Caco-2 (cell line): ENCODE measurements at regions not wholly inside any gene's neighbourhood (a gene's known extent, or its start where the extent isn't known, plus 50 kb on each side); places are given as distances from the start of the nearest gene placed in this dataset.

ENCODE experiments used
- BruUV-seq: library from RNA; stranded (reverse); fragments of 400-500 nt; replicated peaks from 2 replicates; lab custom pipeline; 2021; lab: Mats Ljungman, UMichigan
- CTCF ChIA-PET: fragments of 300-600 bp; sonication (Branson Sonifier 250); formaldehyde crosslinking; loops from one replicate; lab custom pipeline; 2022; ENCODE audit warnings: antibody characterized with exemption; lab: Charles Lee
- POLR2A ChIA-PET: fragments of 300-600 bp; sonication (Branson Sonifier 250); formaldehyde crosslinking; loops from one replicate; lab custom pipeline; 2022; ENCODE audit warnings: antibody characterized with exemption; lab: Charles Lee
- DNase-seq, 2 experiments: peaks; one replicate each; pipeline versions ENCODE4 v3.0.0 to v3.0.0-alpha.2; 2020 to 2022
- H3K27me3 ChIP-seq: replicated peaks from 2 replicates; pipeline ENCODE4 v1.6.0; 2011; ENCODE audit warnings: low read length; ENCODE audit not compliant: control insufficient read depth, insufficient read depth
- H3K36me3 ChIP-seq: 2 replicates; pipeline ENCODE4 v1.5.1; 2011; ENCODE audit warnings: low read length; ENCODE audit not compliant: control insufficient read depth, insufficient read depth
- H3K4me1 ChIP-seq: fragments of 250-450 bp; sonication (Bioruptor Pico); 2 replicates; pipeline ENCODE4 v1.5.1; 2020; ENCODE audit warnings: mild to moderate bottlenecking
- H3K4me3 ChIP-seq: 2 replicates; pipeline ENCODE4 v1.5.1; 2011; ENCODE audit warnings: low read depth, mild to moderate bottlenecking, control low read depth, low read length
- H3K9me3 ChIP-seq: fragments of 250-450 bp; sonication (Bioruptor Pico); 2 replicates; pipeline ENCODE4 v1.5.1; 2020; ENCODE audit warnings: mild to moderate bottlenecking, moderate library complexity
- H3K27ac Mint-ChIP-seq: one replicate; pipeline ENCODE4 v1.8.0; 2022; ENCODE audit warnings: mixed read lengths; ENCODE audit not compliant: unreplicated experiment
- H3K27me3 Mint-ChIP-seq: one replicate; pipeline ENCODE4 v1.8.0; 2022; ENCODE audit warnings: mixed read lengths; ENCODE audit not compliant: insufficient read depth, unreplicated experiment
- H3K36me3 Mint-ChIP-seq: one replicate; pipeline ENCODE4 v1.8.0; 2022; ENCODE audit warnings: mild to moderate bottlenecking, mixed read lengths; ENCODE audit not compliant: insufficient read depth, unreplicated experiment
- H3K4me1 Mint-ChIP-seq: one replicate; pipeline ENCODE4 v1.8.0; 2022; ENCODE audit warnings: low read depth, mixed read lengths; ENCODE audit not compliant: unreplicated experiment
- H3K4me3 Mint-ChIP-seq: one replicate; pipeline ENCODE4 v1.8.0; 2022; ENCODE audit warnings: mild to moderate bottlenecking, moderate library complexity, mixed read lengths; ENCODE audit not compliant: unreplicated experiment
- H3K9me3 Mint-ChIP-seq: one replicate; pipeline ENCODE4 v1.8.0; 2022; ENCODE audit warnings: mixed read lengths; ENCODE audit not compliant: unreplicated experiment
- CTCF ChIP-seq, 2 experiments: fragments of 200-600 bp in 1 of 2; IDR thresholded peaks; 1 replicate in 1 of 2; 2 replicates in 1 of 2; pipeline versions ENCODE4 v1.5.1 to v1.8.0; 2011 to 2022; ENCODE audit warnings: antibody characterized with exemption in 1 of 2, control low read depth in 1 of 2, inconsistent platforms in 1 of 2, low read depth in 1 of 2, low read length in 1 of 2, mild to moderate bottlenecking in 1 of 2, moderate library complexity in 1 of 2; ENCODE audit not compliant: insufficient read depth in 1 of 2, severe bottlenecking in 1 of 2, unreplicated experiment in 1 of 2
- intact Hi-C: fragments of 100-400 bp; cut with micrococcal nuclease; formaldehyde crosslinking; loops from one replicate; pipeline ENCODE4 v1.10.0; 2022; ENCODE audit not compliant: unreplicated experiment

- Mint-ChIP-seq H3K4me3 (no peak overlapping the region), H3K27me3 (no peaks in the 10 kb centered on the region), H3K9me3 (no peaks in the 10 kb centered on the region), H3K36me3 (no peaks in the 10 kb centered on the region), H3K27ac (no peak overlapping the region), H3K4me1 (no peaks in the 10 kb centered on the region)
- ChIA-PET POLR2A (no interaction called here), CTCF (no interaction called here)
- H3K4me3 ChIP-seq, result no peak overlapping the region
- H3K36me3 ChIP-seq, result no peaks in the 10 kb centered on the region
- intact Hi-C loops, result no loop called here
- no peak for DNase-seq
- no peaks in the 10 kb centered on the region for H3K9me3 ChIP-seq
- BruUV-seq, result no TSS peak
- no peaks in the 10 kb centered on the region for H3K4me1 ChIP-seq
- H3K27me3 ChIP-seq, result no peaks in the 10 kb centered on the region
- no peak for TF ChIP-seq CTCF (IDR thresholded peaks at IDR 0.05; ENCODE audit: insufficient read depth in 1 of 2, low read depth in 1 of 2, low read length in 1 of 2, severe bottlenecking in 1 of 2, unreplicated experiment in 1 of 2)
These were observed 153.7 kb upstream of the FGF16 start for GRCh38 chrX:77293331-77293995.

GRCh38 chrX:77298296-77298695, 148.9 kb upstream of the FGF16 start:
- ChIA-PET CTCF (no interaction called here), POLR2A (no interaction called here)
- H3K27me3 Mint-ChIP-seq, result no peaks in the 10 kb centered on the region
- TF ChIP-seq CTCF (IDR thresholded peaks at IDR 0.05; ENCODE audit: insufficient read depth in 1 of 2, low read depth in 1 of 2, low read length in 1 of 2, severe bottlenecking in 1 of 2, unreplicated experiment in 1 of 2), result no peak
- Histone ChIP-seq H3K36me3 (no peaks in the 10 kb centered on the region), H3K4me3 (no peak overlapping the region), H3K9me3 (no peaks in the 10 kb centered on the region), H3K4me1 (no peaks in the 10 kb centered on the region), H3K27me3 (no peaks in the 10 kb centered on the region)
- no peak overlapping the region for H3K4me3 Mint-ChIP-seq
- H3K36me3 Mint-ChIP-seq, result no peaks in the 10 kb centered on the region
- no peaks in the 10 kb centered on the region for H3K9me3 Mint-ChIP-seq
- no TSS peak for BruUV-seq
- intact Hi-C loops, result no loop called here
- no peaks in the 10 kb centered on the region for H3K4me1 Mint-ChIP-seq
- no peak overlapping the region for H3K27ac Mint-ChIP-seq
- no peak for DNase-seq

GRCh38 chrX:77298790-77299189, 148.4 kb upstream of the FGF16 start:
- Histone ChIP-seq H3K36me3 (no peaks in the 10 kb centered on the region), H3K4me1 (no peaks in the 10 kb centered on the region), H3K4me3 (no peak overlapping the region), H3K9me3 (no peaks in the 10 kb centered on the region), H3K27me3 (no peaks in the 10 kb centered on the region)
- TF ChIP-seq CTCF (IDR thresholded peaks at IDR 0.05; ENCODE audit: insufficient read depth in 1 of 2, low read depth in 1 of 2, low read length in 1 of 2, severe bottlenecking in 1 of 2, unreplicated experiment in 1 of 2), result no peak
- BruUV-seq, result no TSS peak
- H3K27ac Mint-ChIP-seq, result no peak overlapping the region
- no peak for DNase-seq
- H3K9me3 Mint-ChIP-seq, result no peaks in the 10 kb centered on the region
- intact Hi-C loops, result no loop called here
- no peaks in the 10 kb centered on the region for H3K4me1 Mint-ChIP-seq
- ChIA-PET CTCF (no interaction called here), POLR2A (no interaction called here)
- H3K27me3 Mint-ChIP-seq, result no peaks in the 10 kb centered on the region
- H3K36me3 Mint-ChIP-seq, result no peaks in the 10 kb centered on the region
- H3K4me3 Mint-ChIP-seq, result no peak overlapping the region
